Hepatocyte (in vitro differentiated cells): ENCODE measurements at regions not wholly inside any gene's neighbourhood (a gene's known extent, or its start where the extent isn't known, plus 50 kb on each side); places are given as distances from the start of the nearest gene placed in this dataset.
"Not testable (repeated sequence)": the region's sequence is repeated elsewhere in the genome, so short reads cannot be mapped to it uniquely, and the experiment has no call there.

ENCODE experiments used
- EZH2 ChIP-seq: fragments of 200-600 bp; sonication (generic); IDR thresholded peaks from 2 replicates; pipeline ENCODE4 v1.6.1; 2016; ENCODE audit warnings: antibody characterized with exemption, mild to moderate bottlenecking, borderline replicate concordance
- TF ChIP-seq, protein P1 (sequence below): fragments of 200-600 bp; sonication (generic); IDR thresholded peaks from 2 replicates; pipeline ENCODE4 v1.5.1; 2016; ENCODE audit warnings: antibody characterized with exemption, mild to moderate bottlenecking; ENCODE audit not compliant: poor library complexity

DNA sequence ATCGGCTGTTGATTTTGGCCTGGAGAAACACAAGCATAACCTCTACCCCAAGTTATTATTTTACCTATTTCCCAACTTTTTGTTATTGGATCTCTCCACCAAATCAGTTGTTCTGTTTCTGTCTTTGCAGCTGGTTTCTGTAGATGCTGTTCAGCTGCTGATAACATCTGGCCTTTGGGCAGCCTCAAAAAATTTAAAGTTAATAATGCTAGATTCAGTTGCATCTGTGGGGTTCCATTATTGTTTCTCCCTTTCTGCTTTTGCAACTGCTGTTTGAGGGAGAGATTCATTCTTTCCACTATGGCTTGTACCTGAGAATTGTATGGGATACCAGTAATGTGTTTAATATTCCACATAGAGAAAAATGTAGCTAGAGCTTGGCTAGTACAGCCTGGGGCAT is 118.7 kb upstream of the IGFBP3 start:
- TF ChIP-seq, protein P1, sequence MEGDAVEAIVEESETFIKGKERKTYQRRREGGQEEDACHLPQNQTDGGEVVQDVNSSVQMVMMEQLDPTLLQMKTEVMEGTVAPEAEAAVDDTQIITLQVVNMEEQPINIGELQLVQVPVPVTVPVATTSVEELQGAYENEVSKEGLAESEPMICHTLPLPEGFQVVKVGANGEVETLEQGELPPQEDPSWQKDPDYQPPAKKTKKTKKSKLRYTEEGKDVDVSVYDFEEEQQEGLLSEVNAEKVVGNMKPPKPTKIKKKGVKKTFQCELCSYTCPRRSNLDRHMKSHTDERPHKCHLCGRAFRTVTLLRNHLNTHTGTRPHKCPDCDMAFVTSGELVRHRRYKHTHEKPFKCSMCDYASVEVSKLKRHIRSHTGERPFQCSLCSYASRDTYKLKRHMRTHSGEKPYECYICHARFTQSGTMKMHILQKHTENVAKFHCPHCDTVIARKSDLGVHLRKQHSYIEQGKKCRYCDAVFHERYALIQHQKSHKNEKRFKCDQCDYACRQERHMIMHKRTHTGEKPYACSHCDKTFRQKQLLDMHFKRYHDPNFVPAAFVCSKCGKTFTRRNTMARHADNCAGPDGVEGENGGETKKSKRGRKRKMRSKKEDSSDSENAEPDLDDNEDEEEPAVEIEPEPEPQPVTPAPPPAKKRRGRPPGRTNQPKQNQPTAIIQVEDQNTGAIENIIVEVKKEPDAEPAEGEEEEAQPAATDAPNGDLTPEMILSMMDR: not testable (repeated sequence)
- not testable (repeated sequence) for TF ChIP-seq EZH2
